ENCODE measurements at regions not wholly inside any gene's neighbourhood (a gene's known extent, or its start where the extent isn't known, plus 50 kb on each side); places are given as distances from the start of the nearest gene placed in this dataset.

DNA sequence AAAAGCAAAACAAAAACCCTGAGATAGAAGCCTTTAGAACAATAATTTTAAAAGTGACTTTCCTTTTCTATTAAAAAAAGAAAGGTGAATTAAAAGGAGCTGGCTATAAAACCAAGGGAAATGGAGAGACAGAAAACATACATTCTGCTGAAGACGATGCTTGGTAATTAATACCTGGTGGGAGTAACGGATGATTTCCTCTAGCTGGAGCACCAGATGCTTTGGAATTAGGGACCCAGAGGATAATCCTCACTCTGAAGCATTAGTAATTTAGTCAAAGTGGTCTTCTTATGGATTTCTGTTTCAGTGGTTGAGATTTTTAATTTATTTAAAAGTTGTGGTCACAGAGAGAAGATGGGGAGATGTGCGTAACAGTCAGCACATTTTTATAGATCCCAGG, 982.5 kb downstream of the TLE4 start:
- Histone ChIP-seq H2AFZ (ENCODE audit: low read length) (no peak overlapping the region), H3K9me3 (replicated peaks; ENCODE audit: insufficient read depth, low read length) (no peaks in the 10 kb centered on the region), H4K20me1 (ENCODE audit: insufficient read depth, low read length) (no peaks in the 10 kb centered on the region), H3K4me2 (ENCODE audit: low read depth, low read length) (no peak overlapping the region), H3K27me3 (replicated peaks; ENCODE audit: insufficient read depth, low read length) (no peaks in the 10 kb centered on the region), H3K9ac (ENCODE audit: low read length) (no peak overlapping the region), H3K4me1 (ENCODE audit: low read length) (no peaks in the 10 kb centered on the region), H3F3A (ENCODE audit: insufficient read depth, low read length) (no peaks in the 10 kb centered on the region), H3K4me3 (ENCODE audit: low read length) (no peak overlapping the region), H3K9me2 (replicated peaks; ENCODE audit: insufficient read depth, low read length) (no peaks in the 10 kb centered on the region), H3K79me2 (ENCODE audit: low read length) (no peaks in the 10 kb centered on the region), H3K27ac (ENCODE audit: low read length) (no peak overlapping the region), H3K36me3 (replicated peaks; ENCODE audit: insufficient read depth, low read length) (no peaks in the 10 kb centered on the region)
- DNase-seq: no peak
- TF ChIP-seq EZH2phosphoT487 (IDR thresholded peaks at IDR 0.05; ENCODE audit: low read length) (no peak), EZH2 (optimal IDR thresholded peaks at IDR 0.05; ENCODE audit: low read depth, low read length) (no peak)
- TF ChIP-seq, protein P1, sequence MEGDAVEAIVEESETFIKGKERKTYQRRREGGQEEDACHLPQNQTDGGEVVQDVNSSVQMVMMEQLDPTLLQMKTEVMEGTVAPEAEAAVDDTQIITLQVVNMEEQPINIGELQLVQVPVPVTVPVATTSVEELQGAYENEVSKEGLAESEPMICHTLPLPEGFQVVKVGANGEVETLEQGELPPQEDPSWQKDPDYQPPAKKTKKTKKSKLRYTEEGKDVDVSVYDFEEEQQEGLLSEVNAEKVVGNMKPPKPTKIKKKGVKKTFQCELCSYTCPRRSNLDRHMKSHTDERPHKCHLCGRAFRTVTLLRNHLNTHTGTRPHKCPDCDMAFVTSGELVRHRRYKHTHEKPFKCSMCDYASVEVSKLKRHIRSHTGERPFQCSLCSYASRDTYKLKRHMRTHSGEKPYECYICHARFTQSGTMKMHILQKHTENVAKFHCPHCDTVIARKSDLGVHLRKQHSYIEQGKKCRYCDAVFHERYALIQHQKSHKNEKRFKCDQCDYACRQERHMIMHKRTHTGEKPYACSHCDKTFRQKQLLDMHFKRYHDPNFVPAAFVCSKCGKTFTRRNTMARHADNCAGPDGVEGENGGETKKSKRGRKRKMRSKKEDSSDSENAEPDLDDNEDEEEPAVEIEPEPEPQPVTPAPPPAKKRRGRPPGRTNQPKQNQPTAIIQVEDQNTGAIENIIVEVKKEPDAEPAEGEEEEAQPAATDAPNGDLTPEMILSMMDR (IDR thresholded peaks at IDR 0.05; ENCODE audit: low read length): no peak

GRCh38 chr9:80552931-80553330, 981.2 kb downstream of the TLE4 start:
- Histone ChIP-seq H4K20me1 (ENCODE audit: insufficient read depth, low read length) (no peaks in the 10 kb centered on the region), H3F3A (ENCODE audit: insufficient read depth, low read length) (no peaks in the 10 kb centered on the region), H3K27ac (ENCODE audit: low read length) (no peak overlapping the region), H3K27me3 (replicated peaks; ENCODE audit: insufficient read depth, low read length) (no peaks in the 10 kb centered on the region), H3K9me3 (replicated peaks; ENCODE audit: insufficient read depth, low read length) (no peaks in the 10 kb centered on the region), H3K9me2 (replicated peaks; ENCODE audit: insufficient read depth, low read length) (no peaks in the 10 kb centered on the region), H3K4me2 (ENCODE audit: low read depth, low read length) (no peak overlapping the region), H3K4me1 (ENCODE audit: low read length) (no peaks in the 10 kb centered on the region), H3K4me3 (ENCODE audit: low read length) (no peak overlapping the region), H3K9ac (ENCODE audit: low read length) (no peak overlapping the region), H3K36me3 (replicated peaks; ENCODE audit: insufficient read depth, low read length) (no peaks in the 10 kb centered on the region), H2AFZ (ENCODE audit: low read length) (no peak overlapping the region), H3K79me2 (ENCODE audit: low read length) (no peaks in the 10 kb centered on the region)
- no peak for DNase-seq
- no peak for TF ChIP-seq EZH2phosphoT487 (IDR thresholded peaks at IDR 0.05; ENCODE audit: low read length)
- no peak for TF ChIP-seq EZH2 (optimal IDR thresholded peaks at IDR 0.05; ENCODE audit: low read depth, low read length)
- TF ChIP-seq, protein P1 (IDR thresholded peaks at IDR 0.05; ENCODE audit: low read length): no peak

GRCh38 chr9:80550181-80550580, 978.4 kb downstream of the TLE4 start:
- Histone ChIP-seq H2AFZ (ENCODE audit: low read length) (no peak overlapping the region), H3K27me3 (replicated peaks; ENCODE audit: insufficient read depth, low read length) (no peaks in the 10 kb centered on the region), H4K20me1 (ENCODE audit: insufficient read depth, low read length) (no peaks in the 10 kb centered on the region), H3K9me2 (replicated peaks; ENCODE audit: insufficient read depth, low read length) (no peaks in the 10 kb centered on the region), H3F3A (ENCODE audit: insufficient read depth, low read length) (no peaks in the 10 kb centered on the region), H3K4me2 (ENCODE audit: low read depth, low read length) (no peak overlapping the region), H3K9ac (ENCODE audit: low read length) (no peak overlapping the region), H3K36me3 (replicated peaks; ENCODE audit: insufficient read depth, low read length) (no peaks in the 10 kb centered on the region), H3K4me1 (ENCODE audit: low read length) (no peaks in the 10 kb centered on the region), H3K4me3 (ENCODE audit: low read length) (no peak overlapping the region), H3K79me2 (ENCODE audit: low read length) (no peaks in the 10 kb centered on the region), H3K9me3 (replicated peaks; ENCODE audit: insufficient read depth, low read length) (no peaks in the 10 kb centered on the region), H3K27ac (ENCODE audit: low read length) (no peak overlapping the region)
- DNase-seq: no peak
- TF ChIP-seq EZH2phosphoT487 (IDR thresholded peaks at IDR 0.05; ENCODE audit: low read length) (no peak), EZH2 (optimal IDR thresholded peaks at IDR 0.05; ENCODE audit: low read depth, low read length) (no peak)
- TF ChIP-seq, protein P1 (IDR thresholded peaks at IDR 0.05; ENCODE audit: low read length): no peak
